IMR-90 (cell line): ENCODE measurements at regions not wholly inside any gene's neighbourhood (a gene's known extent, or its start where the extent isn't known, plus 50 kb on each side); places are given as distances from the start of the nearest gene placed in this dataset.

Source experiments
- ATAC-seq: fragments of 200-7000 bp; cut with Tn5 transposase; 2 replicates; pipeline ENCODE4 v1.9.1; 2020; ENCODE audit warnings: low read depth, mild to moderate bottlenecking, moderate library complexity
- BruUV-seq: library from RNA; stranded (reverse); fragments of 400-500 nt; replicated peaks from 2 replicates; lab custom pipeline; 2021; lab: Mats Ljungman, UMichigan
- CTCF ChIA-PET: fragments of 300-600 bp; formaldehyde crosslinking; extraction: SDS; loops from one replicate; lab custom pipeline; 2021; ENCODE audit warnings: antibody characterized with exemption; lab: Yijun Ruan, JAX
- POLR2A ChIA-PET: fragments of 300-600 bp; sonication (Branson Sonifier 250); formaldehyde crosslinking; loops from one replicate; lab custom pipeline; 2022; ENCODE audit warnings: antibody characterized with exemption; ENCODE audit not compliant: unreplicated experiment; lab: Charles Lee
- DNase-seq: peaks from one replicate; pipeline ENCODE4 v3.0.0; 2013
- H2AFZ ChIP-seq: replicated peaks from 2 replicates; pipeline ENCODE3; 2013; ENCODE audit warnings: low read length, mild to moderate bottlenecking; ENCODE audit not compliant: poor library complexity
- H2AK5ac ChIP-seq: 2 replicates; pipeline ENCODE4 v1.6.1; 2013; ENCODE audit warnings: low read depth, low read length, inconsistent platforms
- H2AK9ac ChIP-seq: replicated peaks from 2 replicates; pipeline ENCODE3; 2013; ENCODE audit warnings: mild to moderate bottlenecking, low read depth, low read length, moderate library complexity; ENCODE audit not compliant: poor library complexity
- H2BK120ac ChIP-seq: 2 replicates; pipeline ENCODE4 v1.6.1; 2013; ENCODE audit warnings: low read depth, low read length, inconsistent platforms
- H2BK15ac ChIP-seq: 3 replicates; pipeline ENCODE4 v1.6.1; 2013; ENCODE audit warnings: low read depth, low read length, inconsistent platforms
- H2BK20ac ChIP-seq: 2 replicates; pipeline ENCODE4 v1.6.1; 2013; ENCODE audit warnings: low read depth, mild to moderate bottlenecking, inconsistent platforms, low read length, moderate library complexity
- H2BK5ac ChIP-seq: 2 replicates; pipeline ENCODE4 v1.6.1; 2013; ENCODE audit warnings: mild to moderate bottlenecking, low read depth, low read length, inconsistent platforms; ENCODE audit not compliant: poor library complexity, severe bottlenecking
- H3K14ac ChIP-seq: replicated peaks from 2 replicates; pipeline ENCODE4 v1.6.1; 2013; ENCODE audit warnings: low read depth, low read length, inconsistent platforms
- H3K18ac ChIP-seq: 2 replicates; pipeline ENCODE4 v1.6.1; 2013; ENCODE audit warnings: low read depth, low read length, control low read depth
- H3K23ac ChIP-seq: 2 replicates; pipeline ENCODE4 v1.6.1; 2013; ENCODE audit warnings: low read depth, low read length, inconsistent platforms
- H3K27ac ChIP-seq: 2 replicates; pipeline ENCODE4 v1.5.1; 2013; ENCODE audit warnings: mild to moderate bottlenecking, control low read depth, low read length; ENCODE audit not compliant: insufficient read depth
- H3K27me3 ChIP-seq: 2 replicates; pipeline ENCODE4 v1.6.1; 2013; ENCODE audit warnings: low read length; ENCODE audit not compliant: control insufficient read depth, insufficient read depth
- H3K36me3 ChIP-seq: 2 replicates; pipeline ENCODE4 v1.6.1; 2013; ENCODE audit warnings: low read length, mixed read lengths; ENCODE audit not compliant: control insufficient read depth, insufficient read depth
- H3K4ac ChIP-seq: 2 replicates; pipeline ENCODE4 v1.6.1; 2013; ENCODE audit warnings: low read depth, low read length, inconsistent platforms
- H3K4me1 ChIP-seq: 2 replicates; pipeline ENCODE4 v1.6.1; 2013; ENCODE audit warnings: low read length, mixed read lengths; ENCODE audit not compliant: control insufficient read depth, insufficient read depth
- H3K4me2 ChIP-seq: 2 replicates; pipeline ENCODE4 v1.6.1; 2013; ENCODE audit warnings: low read depth, mild to moderate bottlenecking, control low read depth, low read length, moderate library complexity
- H3K4me3 ChIP-seq: 2 replicates; pipeline ENCODE4 v1.5.1; 2013; ENCODE audit warnings: low read depth, mild to moderate bottlenecking, control low read depth, low read length, moderate library complexity; ENCODE audit not compliant: insufficient read depth
- H3K56ac ChIP-seq: 2 replicates; pipeline ENCODE4 v1.6.1; 2013; ENCODE audit warnings: low read length, inconsistent platforms; ENCODE audit not compliant: insufficient read depth; ENCODE audit errors: extremely low read depth
- H3K79me1 ChIP-seq, 2 experiments: 2 replicates each; pipeline ENCODE4 v1.6.1; 2013; ENCODE audit warnings: low read length in 2 of 2, inconsistent platforms in 1 of 2, low read depth in 1 of 2
- H3K9ac ChIP-seq: 2 replicates; pipeline ENCODE4 v1.6.1; 2013; ENCODE audit warnings: low read depth, low read length, control low read depth
- H3K9me1 ChIP-seq: 2 replicates; pipeline ENCODE4 v1.6.1; 2013; ENCODE audit warnings: low read length, inconsistent platforms; ENCODE audit not compliant: insufficient read depth
- H3K9me3 ChIP-seq: 2 replicates; pipeline ENCODE4 v1.6.1; 2013; ENCODE audit warnings: low read length; ENCODE audit not compliant: control insufficient read depth, insufficient read depth
- H4K20me1 ChIP-seq: 2 replicates; pipeline ENCODE4 v1.6.1; 2013; ENCODE audit warnings: low read length, inconsistent platforms; ENCODE audit not compliant: insufficient read depth
- H4K5ac ChIP-seq: 2 replicates; pipeline ENCODE4 v1.6.1; 2013; ENCODE audit warnings: mild to moderate bottlenecking, low read depth, low read length, control low read depth
- H4K8ac ChIP-seq, 2 experiments: 2 replicates each; pipeline ENCODE4 v1.6.1; 2013; ENCODE audit warnings: low read depth in 2 of 2, low read length in 2 of 2, control low read depth in 1 of 2, inconsistent platforms in 1 of 2
- H4K91ac ChIP-seq: 2 replicates; pipeline ENCODE4 v1.6.1; 2013; ENCODE audit warnings: low read depth, low read length, inconsistent platforms; ENCODE audit not compliant: insufficient read depth
- BHLHE40 ChIP-seq: fragments of 150-350 bp; IDR thresholded peaks from 2 replicates; pipeline ENCODE4 v1.6.1; 2016; ENCODE audit warnings: mild to moderate bottlenecking, low read depth, low read length
- CEBPB ChIP-seq: IDR thresholded peaks from 2 replicates; pipeline ENCODE4 v1.6.1; 2012; ENCODE audit warnings: low read depth, low read length, improper control_type of control experiment
- CHD1 ChIP-seq: IDR thresholded peaks from 2 replicates; pipeline ENCODE4 v1.6.1; 2012; ENCODE audit warnings: low read depth, low read length, improper control_type of control experiment
- FOS ChIP-seq: fragments of 150-350 bp; IDR thresholded peaks from 2 replicates; pipeline ENCODE4 v1.6.1; 2016; ENCODE audit warnings: low read depth, low read length
- MAZ ChIP-seq: IDR thresholded peaks from 2 replicates; pipeline ENCODE4 v1.6.1; 2012; ENCODE audit warnings: low read depth, mild to moderate bottlenecking, low read length, improper control_type of control experiment, moderate library complexity, borderline replicate concordance
- MXI1 ChIP-seq: IDR thresholded peaks from 2 replicates; pipeline ENCODE4 v1.6.1; 2012; ENCODE audit warnings: low read depth, mild to moderate bottlenecking, low read length, moderate library complexity, borderline replicate concordance
- NFE2L2 ChIP-seq: fragments of 150-350 bp; IDR thresholded peaks from 2 replicates; pipeline ENCODE4 v1.6.1; 2016; ENCODE audit warnings: low read depth, mild to moderate bottlenecking, low read length
- POLR2A ChIP-seq: IDR thresholded peaks from 2 replicates; pipeline ENCODE4 v1.6.1; 2012; ENCODE audit warnings: mild to moderate bottlenecking, low read depth, low read length
- RAD21 ChIP-seq: IDR thresholded peaks from 2 replicates; pipeline ENCODE4 v1.6.1; 2012; ENCODE audit warnings: low read length, improper control_type of control experiment
- RCOR1 ChIP-seq: IDR thresholded peaks from 2 replicates; pipeline ENCODE4 v1.6.1; 2012; ENCODE audit warnings: mild to moderate bottlenecking, low read length, improper control_type of control experiment; ENCODE audit not compliant: insufficient replicate concordance
- RFX5 ChIP-seq: IDR thresholded peaks from 2 replicates; pipeline ENCODE4 v1.8.0; 2012; ENCODE audit warnings: low read depth, mild to moderate bottlenecking, low read length, moderate library complexity
- SMC3 ChIP-seq: fragments of 150-350 bp; IDR thresholded peaks from 2 replicates; pipeline ENCODE4 v1.6.1; 2016; ENCODE audit warnings: low read depth, mild to moderate bottlenecking, antibody characterized with exemption, low read length, moderate library complexity
- USF2 ChIP-seq: fragments of 150-350 bp; IDR thresholded peaks from 2 replicates; pipeline ENCODE4 v1.6.1; 2017; ENCODE audit warnings: mild to moderate bottlenecking, antibody characterized with exemption, low read length, low read depth
- WGBS, 2 experiments: methylation state at CpG; one replicate each; pipeline versions ENCODE4 v1.1.5 to v1.1.7; 2013; ENCODE audit warnings: missing lambda C conversion rate in 2 of 2; ENCODE audit not compliant: insufficient read length in 1 of 2; ENCODE audit errors: extremely low coverage in 2 of 2; 5-methylcytosine and 5-hydroxymethylcytosine counted together
- dilution Hi-C: fragments of 300-500 bp; cut with HindIII; formaldehyde crosslinking; loops from one replicate; pipeline ENCODE4 v1.14.3; 2018; ENCODE audit warnings: low sequenced_read_pairs; ENCODE audit not compliant: unreplicated experiment
- in situ Hi-C: fragments of 300-500 bp; cut with MboI; formaldehyde crosslinking; loops from 3 replicates; pipeline ENCODE4 v1.14.3; 2019; ENCODE audit warnings: low sequenced_read_pairs, inconsistent platforms, mixed read lengths
- intact Hi-C: fragments of 100-400 bp; cut with micrococcal nuclease; formaldehyde crosslinking; loops from 2 replicates; pipeline ENCODE4 v1.10.0; 2022
- TF ChIP-seq, protein P1 (sequence below): fragments of 150-350 bp; IDR thresholded peaks from 2 replicates; pipeline ENCODE4 v1.6.1; 2016; ENCODE audit warnings: low read depth, mild to moderate bottlenecking, low read length, moderate library complexity, borderline replicate concordance
- TF ChIP-seq, protein P2 (sequence below): conservative IDR thresholded peaks from 2 replicates; pipeline ENCODE4 v1.5.1; 2012; ENCODE audit warnings: mild to moderate bottlenecking, low read depth, low read length, improper control_type of control experiment

DNA sequence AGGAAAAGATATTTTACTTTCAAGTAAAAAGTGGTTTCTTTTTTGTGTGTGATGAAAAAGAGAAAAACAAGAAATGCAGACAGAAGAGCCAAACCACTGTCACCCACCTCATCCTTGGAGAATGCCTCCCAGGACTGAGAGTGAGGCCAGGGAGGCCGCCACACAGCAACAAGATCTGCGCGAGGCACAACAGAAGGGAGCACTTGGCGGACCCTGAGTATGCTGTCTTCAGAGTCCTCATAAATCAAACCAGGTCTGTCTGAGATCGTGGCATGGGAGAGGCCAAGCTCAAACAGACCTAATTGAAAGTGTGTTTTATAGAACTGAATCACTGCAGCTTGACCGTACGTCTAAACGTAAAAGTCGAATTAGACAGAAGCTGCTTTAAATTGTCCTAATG is 134.3 kb upstream of the VCX2 start:
- 68% methylated on average over 4 of the region's 9 CpGs; no CpG with 5 or more reads in 1 of the 2 experiments for WGBS, 2 experiments
- no peak overlapping the region for H2AK5ac ChIP-seq
- no TSS peak for BruUV-seq

More for the DNA sequence above, 134.3 kb upstream of the VCX2 start:
- no peaks in the 10 kb centered on the region for H3K27me3 ChIP-seq
- intact Hi-C loops (no loop called here), in situ Hi-C loops (no loop called here), dilution Hi-C loops (no loop called here)
- H4K5ac ChIP-seq = no peak overlapping the region
- H2BK5ac ChIP-seq = no peak overlapping the region
- no peaks in the 10 kb centered on the region for H3K9me1 ChIP-seq
- H3K9ac ChIP-seq = no peak overlapping the region
- ATAC-seq = no peak
- no peak overlapping the region for H3K27ac ChIP-seq
- no peak overlapping the region for H3K4me3 ChIP-seq
- no peak for DNase-seq
- ChIA-PET CTCF (no interaction called here), POLR2A (no interaction called here)
- H3K56ac ChIP-seq = no peak overlapping the region
- H2AFZ ChIP-seq = no peak overlapping the region
- no peak overlapping the region for H2BK20ac ChIP-seq
- H3K4me1 ChIP-seq = no peaks in the 10 kb centered on the region
- H4K20me1 ChIP-seq = no peaks in the 10 kb centered on the region
- H2BK120ac ChIP-seq = no peak overlapping the region
- no peak overlapping the region for H3K4me2 ChIP-seq
- H3K79me1 ChIP-seq = no peaks in the 10 kb centered on the region
- H2AK9ac ChIP-seq = no peak overlapping the region
- H3K4ac ChIP-seq = no peak overlapping the region
- H3K14ac ChIP-seq = no peak overlapping the region
- H3K23ac ChIP-seq = no peak overlapping the region
- no peak overlapping the region for H4K8ac ChIP-seq
- no peak overlapping the region for H2BK15ac ChIP-seq
- H3K36me3 ChIP-seq = no peaks in the 10 kb centered on the region
- peaks cover 3% of the 10 kb centered on the region; the same call in 1 of the 2 replicates for H3K9me3 ChIP-seq
- H4K91ac ChIP-seq = no peak overlapping the region
- no peak overlapping the region for H3K18ac ChIP-seq
- TF ChIP-seq MXI1 (no peak), RAD21 (no peak), CEBPB (no peak), RFX5 (no peak), CHD1 (no peak), NFE2L2 (no peak), MAZ (no peak), USF2 (no peak), FOS (no peak), POLR2A (no peak), SMC3 (no peak), BHLHE40 (no peak), RCOR1 (no peak)
- TF ChIP-seq, protein P1, sequence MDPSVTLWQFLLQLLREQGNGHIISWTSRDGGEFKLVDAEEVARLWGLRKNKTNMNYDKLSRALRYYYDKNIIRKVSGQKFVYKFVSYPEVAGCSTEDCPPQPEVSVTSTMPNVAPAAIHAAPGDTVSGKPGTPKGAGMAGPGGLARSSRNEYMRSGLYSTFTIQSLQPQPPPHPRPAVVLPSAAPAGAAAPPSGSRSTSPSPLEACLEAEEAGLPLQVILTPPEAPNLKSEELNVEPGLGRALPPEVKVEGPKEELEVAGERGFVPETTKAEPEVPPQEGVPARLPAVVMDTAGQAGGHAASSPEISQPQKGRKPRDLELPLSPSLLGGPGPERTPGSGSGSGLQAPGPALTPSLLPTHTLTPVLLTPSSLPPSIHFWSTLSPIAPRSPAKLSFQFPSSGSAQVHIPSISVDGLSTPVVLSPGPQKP = no peak
- TF ChIP-seq, protein P2, sequence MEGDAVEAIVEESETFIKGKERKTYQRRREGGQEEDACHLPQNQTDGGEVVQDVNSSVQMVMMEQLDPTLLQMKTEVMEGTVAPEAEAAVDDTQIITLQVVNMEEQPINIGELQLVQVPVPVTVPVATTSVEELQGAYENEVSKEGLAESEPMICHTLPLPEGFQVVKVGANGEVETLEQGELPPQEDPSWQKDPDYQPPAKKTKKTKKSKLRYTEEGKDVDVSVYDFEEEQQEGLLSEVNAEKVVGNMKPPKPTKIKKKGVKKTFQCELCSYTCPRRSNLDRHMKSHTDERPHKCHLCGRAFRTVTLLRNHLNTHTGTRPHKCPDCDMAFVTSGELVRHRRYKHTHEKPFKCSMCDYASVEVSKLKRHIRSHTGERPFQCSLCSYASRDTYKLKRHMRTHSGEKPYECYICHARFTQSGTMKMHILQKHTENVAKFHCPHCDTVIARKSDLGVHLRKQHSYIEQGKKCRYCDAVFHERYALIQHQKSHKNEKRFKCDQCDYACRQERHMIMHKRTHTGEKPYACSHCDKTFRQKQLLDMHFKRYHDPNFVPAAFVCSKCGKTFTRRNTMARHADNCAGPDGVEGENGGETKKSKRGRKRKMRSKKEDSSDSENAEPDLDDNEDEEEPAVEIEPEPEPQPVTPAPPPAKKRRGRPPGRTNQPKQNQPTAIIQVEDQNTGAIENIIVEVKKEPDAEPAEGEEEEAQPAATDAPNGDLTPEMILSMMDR = no peak
